ENCODE measurements at regions not wholly inside any gene's neighbourhood (a gene's known extent, or its start where the extent isn't known, plus 50 kb on each side); places are given as distances from the start of the nearest gene placed in this dataset.

DNA sequence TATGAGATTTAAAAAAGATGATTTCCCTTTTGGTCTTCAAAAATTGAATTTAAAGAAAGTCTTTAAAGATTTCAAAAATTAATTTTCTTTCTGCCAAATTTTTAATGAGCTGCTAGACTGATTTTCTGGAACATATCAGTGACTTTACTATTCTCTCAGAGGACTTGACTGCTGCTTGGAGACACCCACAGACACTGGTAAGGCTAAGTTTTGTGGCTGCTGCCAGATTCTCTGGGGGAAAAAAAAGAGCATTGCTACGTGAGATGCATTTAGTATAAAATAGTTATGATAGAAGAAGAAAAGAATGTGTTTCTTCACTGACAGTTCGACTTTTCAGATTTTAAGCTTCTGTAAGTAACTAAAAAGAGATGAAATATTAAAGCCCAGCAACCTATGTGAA lies 193.3 kb upstream of the GRIN3A start:
- TF ChIP-seq CEBPB (IDR thresholded peaks at IDR 0.05) (no peak), YY1 (IDR thresholded peaks at IDR 0.05; ENCODE audit: low read depth) (no peak), REST (IDR thresholded peaks at IDR 0.05; ENCODE audit: low read depth) (no peak), TEAD4 (IDR thresholded peaks at IDR 0.05) (no peak), TAF1 (IDR thresholded peaks at IDR 0.05; ENCODE audit: low read depth) (no peak), EP300 (IDR thresholded peaks at IDR 0.05; ENCODE audit: borderline replicate concordance) (no peak), RAD21 (IDR thresholded peaks at IDR 0.05; ENCODE audit: low read depth) (no peak), NFIC (IDR thresholded peaks at IDR 0.05) (no peak), EGR1 (IDR thresholded peaks at IDR 0.05) (no peak)
- TF ChIP-seq, protein P1, sequence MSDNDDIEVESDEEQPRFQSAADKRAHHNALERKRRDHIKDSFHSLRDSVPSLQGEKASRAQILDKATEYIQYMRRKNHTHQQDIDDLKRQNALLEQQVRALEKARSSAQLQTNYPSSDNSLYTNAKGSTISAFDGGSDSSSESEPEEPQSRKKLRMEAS (IDR thresholded peaks at IDR 0.05): no peak

Data from Ishikawa (cell line).